GM18907 (cell line): ENCODE measurements at regions not wholly inside any gene's neighbourhood (a gene's known extent, or its start where the extent isn't known, plus 50 kb on each side); places are given as distances from the start of the nearest gene placed in this dataset.
A peak's percentile ranks its signal among the peaks of the same experiment; 100 is the strongest.
"Not testable (repeated sequence)": the region's sequence is repeated elsewhere in the genome, so short reads cannot be mapped to it uniquely, and the experiment has no call there.

Experiments
- ATAC-seq: cut with Tn5 transposase; IDR thresholded peaks from one replicate; pipeline ENCODE4 v1.9.1; 2021; ENCODE audit warnings: mild to moderate bottlenecking, moderate library complexity; ENCODE audit not compliant: unreplicated experiment

- ATAC-seq, result no peak
Observed at GRCh38 chr5:143594902-143595818, 191.7 kb upstream of the NR3C1 start.

DNA sequence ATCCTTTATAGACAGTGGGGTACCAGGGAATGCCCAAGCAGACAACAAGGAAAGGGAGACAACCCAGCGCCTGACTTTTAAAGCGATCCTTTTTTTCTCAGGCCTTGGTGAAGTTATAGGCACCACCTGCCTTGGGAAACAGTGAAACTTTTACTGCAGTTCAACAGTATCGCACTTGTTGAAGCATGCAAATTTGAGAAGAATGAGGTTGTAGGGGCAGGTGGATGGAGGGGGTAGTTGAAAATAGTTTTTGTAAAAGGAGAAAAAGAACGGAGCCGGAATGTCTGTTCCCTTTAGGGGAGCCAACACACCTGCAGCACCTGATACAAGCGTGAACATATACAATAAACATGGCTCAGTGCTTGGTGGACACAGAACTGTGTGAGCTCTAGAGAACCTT, 190.2 kb upstream of the NR3C1 start:
- ATAC-seq, result peak; percentile 31

DNA sequence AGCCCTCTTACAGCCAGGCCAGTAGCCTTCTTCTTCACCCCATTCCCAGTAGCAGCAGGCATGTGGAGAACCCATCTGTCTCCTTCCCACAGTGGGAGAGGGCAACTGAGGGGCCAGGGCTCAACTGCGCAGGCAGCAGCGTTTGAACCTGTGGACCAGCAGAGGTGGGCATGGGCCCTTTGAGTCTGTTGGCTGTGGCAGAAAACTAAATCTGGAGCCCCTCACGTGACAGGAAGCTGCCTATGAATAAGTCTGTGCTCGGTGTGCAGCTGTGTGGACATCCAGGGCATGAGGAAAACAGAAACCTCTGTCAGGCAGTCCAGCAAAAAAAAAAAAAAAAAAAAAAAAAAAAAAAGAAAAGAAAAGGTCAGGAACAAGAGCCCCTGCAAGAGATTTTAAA, 189.2 kb upstream of the NR3C1 start:
- peak; percentile 75 for ATAC-seq

GRCh38 chr5:143588933-143589662, 185.6 kb upstream of the NR3C1 start:
- no peak for ATAC-seq

DNA sequence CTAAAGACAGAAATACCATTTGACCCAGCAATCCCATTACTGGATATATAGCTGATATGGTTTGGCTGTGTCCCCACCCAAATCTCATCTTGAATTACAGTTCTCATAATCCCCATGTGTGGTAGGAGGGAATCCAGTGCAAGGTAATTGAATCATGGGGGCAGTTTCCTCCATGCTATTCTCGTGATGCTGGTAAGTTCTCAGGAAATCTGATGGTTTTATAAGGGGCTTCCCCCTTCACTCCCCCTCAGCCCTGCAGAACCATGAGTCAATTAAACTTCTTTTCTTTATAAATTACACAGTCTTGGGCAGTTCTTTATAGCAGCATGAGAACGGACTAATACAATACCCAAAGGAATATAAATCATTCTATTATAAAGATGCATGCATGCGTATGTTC, 184.6 kb upstream of the NR3C1 start:
- ATAC-seq, result not testable (repeated sequence)

GRCh38 chr5:143586781-143587362, 183.4 kb upstream of the NR3C1 start:
- no peak for ATAC-seq

DNA sequence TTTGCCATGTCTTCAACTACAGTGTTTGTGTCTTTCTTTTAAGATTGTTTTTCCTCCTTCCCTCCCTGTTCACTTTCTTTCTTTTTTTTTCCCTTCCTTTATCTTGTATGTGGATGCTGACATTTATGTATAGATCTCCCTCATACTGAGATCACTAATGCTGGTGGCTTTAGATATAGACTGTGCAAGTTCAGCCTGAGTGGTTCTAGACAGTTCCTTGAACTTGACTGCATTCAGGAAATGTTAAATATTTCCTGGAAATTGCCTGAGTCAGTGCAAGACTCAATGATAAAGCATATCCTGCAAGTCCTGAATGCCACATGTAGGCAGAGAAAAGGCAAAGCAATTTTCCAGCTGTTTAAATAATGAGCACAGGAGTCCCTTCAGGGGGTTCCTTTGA, 182.5 kb upstream of the NR3C1 start:
- ATAC-seq, result no peak

- no peak for ATAC-seq
Observed at GRCh38 chr5:143583409-143583808, 179.9 kb upstream of the NR3C1 start.

GRCh38 chr5:143582869-143583268, 179.4 kb upstream of the NR3C1 start:
- no peak for ATAC-seq

GRCh38 chr5:143582176-143582575, 178.7 kb upstream of the NR3C1 start:
- ATAC-seq, result no peak

GRCh38 chr5:143581649-143582048, 178.2 kb upstream of the NR3C1 start:
- ATAC-seq, result no peak

DNA sequence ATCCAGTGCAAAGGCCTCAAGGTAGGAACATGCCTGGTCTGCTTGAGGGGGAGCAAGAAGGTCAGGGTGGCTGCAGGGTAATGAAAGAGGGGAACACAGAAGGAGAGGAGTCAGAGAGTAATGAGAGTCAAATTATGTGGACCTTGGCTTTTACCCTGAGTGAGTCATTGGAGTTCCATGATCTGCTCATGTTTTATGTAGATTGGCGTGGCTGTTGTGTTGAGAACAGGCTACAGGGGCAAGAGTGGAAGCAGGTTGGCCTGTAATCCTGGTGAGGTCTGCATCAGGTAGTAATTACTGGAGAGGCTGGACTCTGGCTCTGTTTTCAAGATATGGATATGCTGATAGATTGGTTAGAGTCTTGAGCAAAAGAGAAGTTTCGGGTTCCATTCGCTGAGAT, 177.7 kb upstream of the NR3C1 start:
- ATAC-seq, result no peak

- no peak for ATAC-seq
Observed at GRCh38 chr5:143576711-143577484, 173.4 kb upstream of the NR3C1 start.

GRCh38 chr5:143575286-143575685, 171.8 kb upstream of the NR3C1 start:
- ATAC-seq, result no peak

DNA sequence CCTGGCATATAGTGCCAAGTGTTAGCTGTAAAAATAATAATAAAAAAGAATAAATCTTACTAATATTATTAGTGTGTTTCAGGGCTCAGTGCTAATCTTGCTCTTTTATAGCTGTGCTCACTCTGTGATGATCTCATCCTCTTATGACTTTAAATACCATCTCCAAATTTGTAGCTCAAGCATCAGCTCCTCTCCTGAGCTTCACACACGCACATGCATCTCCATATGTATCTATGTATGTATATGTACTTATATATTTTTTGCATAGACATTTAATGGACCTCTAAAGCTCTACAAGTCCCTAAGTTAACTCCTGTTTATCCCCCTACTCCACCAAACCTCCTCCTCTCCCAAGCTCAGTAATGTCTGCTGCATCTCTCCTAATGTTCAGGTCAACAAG, 170.8 kb upstream of the NR3C1 start:
- ATAC-seq, result no peak

DNA sequence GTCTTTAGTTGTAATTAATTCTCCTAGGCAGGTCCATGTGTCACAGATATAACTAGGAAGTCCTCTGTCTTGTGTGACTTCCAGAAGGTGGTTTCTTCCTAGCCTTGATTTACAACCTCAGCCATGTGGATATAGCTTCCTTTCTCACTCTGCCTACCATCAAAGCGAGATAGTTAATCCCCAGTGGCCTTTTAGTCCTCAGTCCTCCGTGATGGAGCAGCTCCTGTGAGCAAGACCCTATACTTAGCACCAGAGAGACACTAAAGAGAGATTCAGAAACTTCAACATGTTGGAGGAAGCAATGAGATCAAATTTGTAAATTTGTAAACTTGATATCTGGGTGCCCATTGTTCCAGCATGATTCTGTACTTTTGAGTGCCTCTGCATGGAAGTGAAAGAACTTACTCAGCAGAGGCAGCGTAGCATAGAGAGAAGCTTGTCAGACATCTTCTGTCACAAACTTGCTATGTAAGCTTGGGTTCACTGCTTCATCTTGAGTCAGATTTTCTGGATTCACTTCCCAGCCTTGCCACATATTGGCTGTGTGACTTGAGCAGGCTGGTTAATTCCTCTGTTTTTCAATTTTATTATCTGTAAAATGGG, 170.2 kb upstream of the NR3C1 start:
- ATAC-seq, result no peak

DNA sequence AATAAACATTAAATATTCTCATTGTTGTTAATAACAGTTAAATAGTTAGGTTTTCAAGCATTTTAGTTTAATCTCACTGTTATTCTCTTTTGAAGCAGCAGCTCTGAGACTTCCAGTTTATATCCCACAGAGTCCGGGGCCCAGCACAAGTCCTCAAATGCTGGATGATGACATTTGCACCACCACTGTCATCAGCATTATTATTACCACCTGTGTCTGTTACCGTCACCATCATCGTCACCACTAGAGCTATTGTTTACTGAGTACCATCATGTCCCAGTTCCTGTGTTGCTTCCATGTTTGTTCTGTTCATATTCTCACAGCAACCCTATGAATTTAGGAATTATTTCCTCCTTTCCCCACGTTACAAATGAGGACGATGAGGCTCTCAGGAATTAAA, 169.2 kb upstream of the NR3C1 start:
- ATAC-seq, result no peak

- no peak for ATAC-seq
Observed at GRCh38 chr5:143571642-143572624, 168.4 kb upstream of the NR3C1 start.

DNA sequence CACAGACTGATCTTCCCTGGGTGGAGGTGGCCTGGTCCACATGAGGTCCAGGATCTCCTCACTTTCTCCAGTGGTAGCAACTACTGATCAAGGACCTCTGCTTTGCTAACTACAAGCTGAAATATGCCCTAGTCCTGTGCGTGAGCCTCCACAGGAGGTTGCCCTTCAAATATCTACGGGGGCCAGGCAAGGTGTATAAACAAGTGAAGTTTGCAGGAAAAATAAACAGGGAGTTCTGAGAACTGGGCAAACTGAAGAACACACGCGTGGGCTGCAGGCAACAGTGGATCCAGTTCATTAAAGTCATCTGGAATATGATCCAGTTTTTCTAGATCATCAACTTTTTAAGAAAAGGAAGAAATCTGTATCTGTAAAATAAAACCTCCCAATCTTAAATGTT, 167.5 kb upstream of the NR3C1 start:
- no peak for ATAC-seq
